ENCODE measurements at regions not wholly inside any gene's neighbourhood (a gene's known extent, or its start where the extent isn't known, plus 50 kb on each side); places are given as distances from the start of the nearest gene placed in this dataset.

DNA sequence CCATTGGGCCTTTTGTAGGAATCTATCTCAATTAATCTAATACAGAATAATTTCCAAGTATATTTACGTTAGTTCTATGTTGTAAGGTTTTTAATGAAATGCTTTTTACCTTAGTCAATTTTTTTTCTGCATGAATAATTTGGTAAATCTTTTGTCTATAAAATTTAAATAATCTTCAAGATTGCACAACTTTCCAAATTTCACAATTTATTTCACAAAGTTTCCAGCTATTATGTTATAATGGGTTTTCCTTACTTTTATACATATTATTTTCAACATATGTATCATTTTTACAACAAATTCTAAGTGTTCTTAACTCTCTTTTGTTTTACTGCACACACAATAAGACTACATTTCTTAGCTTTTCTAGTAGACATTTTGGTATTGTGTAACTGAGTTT lies 470.7 kb downstream of the ETV1 start:
- no peak for DNase-seq

GRCh38 chr7:13524076-13524475 lies 465.4 kb downstream of the ETV1 start:
- no peak for DNase-seq

DNA sequence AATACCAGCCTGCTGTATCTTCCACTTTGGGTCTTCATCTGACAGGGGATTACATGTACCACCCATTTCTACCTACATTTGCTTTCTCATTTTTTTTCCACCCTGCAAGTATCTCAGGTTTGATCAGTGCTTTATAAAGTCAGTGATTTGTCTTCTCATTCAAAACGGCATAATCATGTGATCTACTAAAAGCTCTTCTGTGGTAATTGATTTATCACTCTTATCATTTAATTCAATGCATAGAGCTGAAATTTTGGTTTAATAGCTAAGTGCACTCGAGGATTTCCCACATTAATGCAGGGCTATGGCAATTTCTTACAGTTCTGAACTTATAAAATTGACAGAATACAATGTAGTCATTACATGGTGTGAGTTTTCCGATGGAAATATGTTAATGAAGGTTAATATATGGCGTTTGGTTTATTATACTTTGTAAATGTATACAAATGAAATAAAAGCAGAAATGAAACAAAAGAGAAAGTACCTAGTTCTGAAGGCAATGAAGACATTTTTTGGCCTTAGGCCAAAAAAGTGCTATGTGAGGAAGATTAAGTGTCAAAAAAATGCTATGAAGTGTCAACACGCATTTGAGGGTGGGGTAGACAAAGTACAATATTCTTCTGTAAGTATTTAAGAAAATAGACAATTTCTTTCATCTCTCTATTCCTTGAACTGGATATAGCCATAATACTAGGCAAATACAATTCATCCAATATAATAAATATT lies 457.3 kb downstream of the ETV1 start:
- DNase-seq: peak in 1 of 2 experiments; percentile 2

DNA sequence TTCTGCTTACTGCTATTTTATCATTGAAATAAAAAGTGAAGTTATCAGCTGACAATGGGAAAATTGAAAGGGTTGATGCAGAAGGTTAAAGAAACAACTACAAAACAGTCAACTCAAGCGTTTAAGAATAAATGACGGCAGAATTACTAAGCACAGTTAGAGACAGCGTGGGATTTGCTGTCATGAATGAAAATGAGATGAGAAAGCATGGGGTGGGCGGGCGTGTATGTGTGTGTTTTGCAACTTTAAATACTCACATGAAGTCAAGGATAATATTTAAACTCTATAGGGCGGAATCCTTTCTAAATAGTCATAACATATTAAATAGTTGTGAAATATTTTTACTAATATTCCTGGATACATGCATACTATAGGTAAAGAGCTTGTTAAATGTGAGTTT lies 450.8 kb downstream of the ETV1 start:
- no peak for DNase-seq

- no peak for DNase-seq
These were observed 449.0 kb downstream of the ETV1 start for GRCh38 chr7:13540429-13540828.

DNA sequence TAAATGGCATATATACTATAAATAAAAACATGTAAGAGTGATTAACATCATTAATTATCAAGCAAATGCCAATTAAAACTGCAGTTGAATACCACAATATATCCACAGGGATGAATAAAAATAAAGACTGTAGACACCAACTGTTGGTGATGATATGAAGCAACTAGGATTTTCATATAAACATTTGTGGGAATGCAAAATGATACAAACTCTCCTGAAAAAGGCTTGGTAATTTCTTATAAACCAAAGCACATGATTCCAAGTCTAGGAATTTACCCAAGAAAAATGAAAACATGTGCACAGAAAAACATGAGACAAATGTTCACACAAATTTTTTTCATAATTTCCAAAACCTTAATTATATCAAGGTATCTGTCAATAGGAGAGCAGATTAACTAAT lies 448.1 kb downstream of the ETV1 start:
- no peak for DNase-seq

DNA sequence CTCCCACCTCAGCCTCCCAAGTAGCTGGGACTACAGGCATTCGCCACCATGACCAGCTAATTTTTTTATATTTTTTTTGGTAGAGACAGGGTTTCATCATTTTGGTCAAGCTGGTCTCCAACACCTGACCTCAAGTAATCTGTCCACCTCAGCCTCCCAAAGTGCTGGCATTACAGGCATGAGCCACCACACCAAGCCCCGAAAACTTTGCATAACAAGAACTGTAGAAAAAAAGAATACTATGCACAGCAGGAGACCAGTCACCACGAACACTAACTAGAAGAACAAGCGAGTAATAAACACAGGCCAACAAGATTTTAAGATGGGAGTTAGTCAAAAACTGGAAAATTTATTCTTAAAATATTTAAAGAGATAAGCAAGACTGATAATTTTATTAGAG lies 447.0 kb downstream of the ETV1 start:
- no peak for DNase-seq

DNA sequence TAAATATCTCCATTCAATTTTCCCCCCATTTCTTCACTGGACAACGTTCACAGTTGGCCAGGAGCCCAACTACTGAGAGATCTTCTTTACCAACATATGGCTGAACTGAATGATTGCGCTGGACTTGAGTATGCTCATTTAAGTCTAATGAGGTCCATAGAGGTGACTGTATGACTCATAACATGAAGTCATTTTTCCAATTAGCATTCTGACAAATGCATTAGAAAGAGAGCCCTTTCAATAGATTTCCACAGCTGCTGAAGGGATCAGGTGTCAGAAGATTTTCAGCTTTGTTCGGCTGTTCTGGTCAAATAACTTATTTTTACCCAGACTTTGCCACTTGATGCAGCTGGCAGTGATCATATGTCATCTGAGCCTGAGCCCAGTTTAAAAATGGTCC lies 438.0 kb downstream of the ETV1 start:
- peak; percentile 93 to 97 for DNase-seq

- DNase-seq: no peak
These were observed 429.0 kb downstream of the ETV1 start for GRCh38 chr7:13560441-13560840.

DNA sequence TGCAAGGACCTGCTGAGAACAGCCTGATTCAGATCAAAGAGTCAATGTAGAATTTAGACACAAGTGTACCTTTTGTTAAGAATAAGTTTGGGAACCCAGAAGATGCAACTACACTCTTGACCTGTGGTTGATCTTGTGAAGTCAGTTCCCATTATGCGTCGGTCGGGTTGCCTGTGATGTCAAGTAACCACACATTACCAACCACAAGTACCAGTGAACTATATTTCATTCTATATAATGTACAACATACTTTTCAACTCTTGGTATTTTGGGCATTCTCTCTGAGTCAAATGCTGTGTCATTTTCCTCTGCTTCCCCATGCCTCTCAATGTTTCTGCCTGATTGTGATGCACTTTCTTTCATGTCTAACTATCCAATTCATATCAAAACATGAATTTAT lies 426.2 kb downstream of the ETV1 start:
- DNase-seq: no peak

GRCh38 chr7:13563680-13564079 lies 425.8 kb downstream of the ETV1 start:
- DNase-seq: no peak

GRCh38 chr7:13577566-13578145 lies 411.8 kb downstream of the ETV1 start:
- no peak for DNase-seq

DNA sequence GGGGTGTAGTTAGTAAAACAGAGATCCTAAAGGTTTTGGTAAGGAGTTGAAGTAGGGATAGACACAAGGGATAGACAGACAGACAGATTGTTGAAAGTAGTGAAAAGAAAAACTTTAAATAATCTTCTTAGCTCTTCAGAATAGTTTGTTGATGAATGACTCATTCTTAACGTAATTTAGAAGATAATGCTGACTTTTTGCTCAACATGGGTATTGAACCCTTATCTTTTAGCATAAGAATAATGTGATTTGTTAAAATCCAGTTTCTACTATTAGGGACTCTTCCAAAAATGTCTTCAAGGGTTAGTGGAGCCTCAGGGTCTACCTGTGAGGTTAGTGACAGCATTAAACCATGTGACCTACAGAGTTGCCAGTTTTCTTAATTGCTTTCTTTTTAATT lies 411.2 kb downstream of the ETV1 start:
- no peak for DNase-seq

DNA sequence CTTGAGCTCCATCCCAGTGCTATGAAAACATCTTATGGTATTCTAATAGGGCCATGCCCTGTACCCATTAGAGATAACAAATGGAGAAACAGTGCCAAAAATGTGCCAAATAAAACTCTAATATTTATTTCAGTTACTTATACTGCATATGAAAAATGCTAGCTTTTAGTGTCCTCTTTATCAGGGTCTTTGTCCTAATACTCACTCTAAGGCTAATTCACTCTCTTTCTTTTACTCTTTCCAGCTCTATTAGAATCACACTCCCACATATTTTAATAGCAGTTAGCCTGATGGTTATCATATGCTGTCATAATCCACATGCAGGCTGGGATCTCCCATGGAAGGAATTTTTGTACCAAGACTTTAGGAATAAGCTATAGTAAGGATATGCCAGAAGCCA lies 408.4 kb downstream of the ETV1 start:
- DNase-seq: no peak

- DNase-seq: no peak
These were observed 395.6 kb downstream of the ETV1 start for GRCh38 chr7:13593854-13594253.

DNA sequence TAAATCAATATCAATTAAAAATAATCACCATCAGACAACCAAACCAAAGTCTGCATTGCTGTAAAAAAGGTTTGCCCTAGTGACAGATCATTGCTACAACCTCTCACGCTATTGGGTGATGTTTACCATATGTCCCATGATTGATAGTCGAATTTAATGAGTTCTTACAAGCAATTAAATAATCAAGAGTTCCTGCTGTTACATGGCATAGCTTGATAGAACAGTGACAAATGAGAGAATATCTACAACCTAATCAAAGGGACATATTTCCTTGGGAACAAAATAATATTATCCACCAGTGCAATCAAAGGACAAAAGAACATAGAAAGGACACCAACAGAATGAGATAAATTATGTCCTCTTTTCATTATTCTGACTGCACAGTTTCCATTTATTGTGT lies 387.4 kb downstream of the ETV1 start:
- DNase-seq: no peak

DNA sequence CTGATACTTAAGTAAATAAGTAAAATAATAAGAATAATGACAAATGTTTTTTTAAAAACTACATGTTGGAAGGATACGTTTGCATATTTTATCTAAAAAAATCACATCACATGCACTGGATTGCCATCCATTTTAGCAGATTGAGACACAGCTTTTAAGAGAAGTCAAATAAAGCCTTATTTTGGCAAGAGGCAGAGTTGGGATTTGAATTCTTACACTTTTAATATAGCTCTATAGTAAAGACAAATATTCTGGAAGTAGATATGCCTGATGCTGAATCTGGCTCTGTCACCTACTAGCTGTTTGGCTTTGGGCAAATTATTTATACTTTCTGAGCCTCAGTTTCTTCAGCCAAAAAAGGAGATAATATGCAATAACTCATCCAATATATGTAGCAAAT lies 386.4 kb downstream of the ETV1 start:
- no peak for DNase-seq

- no peak for DNase-seq
These were observed 385.8 kb downstream of the ETV1 start for GRCh38 chr7:13603661-13604060.

GRCh38 chr7:13604178-13604577 lies 385.3 kb downstream of the ETV1 start:
- no peak for DNase-seq

DNA sequence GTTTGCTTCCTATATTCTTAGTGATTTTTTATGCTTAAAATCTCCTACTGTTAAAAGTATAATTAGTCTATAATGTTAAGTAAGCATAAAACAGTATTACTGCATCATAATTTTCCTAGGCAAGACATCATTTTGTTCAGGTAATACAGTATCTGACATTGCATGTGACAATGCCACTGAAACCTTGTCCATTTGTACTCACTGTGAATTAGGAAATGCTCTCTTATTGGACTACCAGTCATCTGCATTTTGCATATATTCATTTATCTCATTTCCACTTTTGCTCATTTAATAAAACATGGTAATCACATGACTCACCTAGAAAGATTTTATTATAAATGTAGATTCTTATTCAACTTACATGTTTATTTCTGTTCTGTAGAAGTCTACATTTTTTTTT lies 379.1 kb downstream of the ETV1 start:
- no peak for DNase-seq

DNA sequence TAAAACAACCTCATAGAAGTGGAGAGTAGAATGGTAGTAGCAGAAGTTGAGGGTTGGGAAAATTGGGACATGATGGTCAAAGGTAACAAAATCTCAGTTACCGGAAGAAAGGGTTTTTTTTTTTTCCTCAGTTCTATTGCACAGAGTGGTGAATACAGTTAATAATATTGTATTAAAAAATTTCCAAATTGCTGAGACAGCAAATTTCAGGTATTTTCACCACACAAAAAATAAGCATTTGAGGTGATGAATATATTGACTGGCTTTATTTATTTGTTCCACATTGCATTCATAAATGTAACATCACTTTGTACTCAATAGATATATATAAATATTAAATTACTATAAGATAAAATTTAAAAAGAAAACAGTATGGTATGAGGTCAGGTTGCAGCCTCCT lies 373.8 kb downstream of the ETV1 start:
- DNase-seq: no peak

GRCh38 chr7:13627455-13627854 lies 362.0 kb downstream of the ETV1 start:
- no peak for DNase-seq

- no peak for DNase-seq
These were observed 361.0 kb downstream of the ETV1 start for GRCh38 chr7:13628239-13629001.
